GM21526 (cell line): ENCODE measurements at regions not wholly inside any gene's neighbourhood (a gene's known extent, or its start where the extent isn't known, plus 50 kb on each side); places are given as distances from the start of the nearest gene placed in this dataset.

Source experiments
- ATAC-seq: cut with Tn5 transposase; IDR thresholded peaks from one replicate; pipeline ENCODE4 v1.9.1; 2021; ENCODE audit warnings: moderate library complexity; ENCODE audit not compliant: unreplicated experiment, low FRiP score

DNA sequence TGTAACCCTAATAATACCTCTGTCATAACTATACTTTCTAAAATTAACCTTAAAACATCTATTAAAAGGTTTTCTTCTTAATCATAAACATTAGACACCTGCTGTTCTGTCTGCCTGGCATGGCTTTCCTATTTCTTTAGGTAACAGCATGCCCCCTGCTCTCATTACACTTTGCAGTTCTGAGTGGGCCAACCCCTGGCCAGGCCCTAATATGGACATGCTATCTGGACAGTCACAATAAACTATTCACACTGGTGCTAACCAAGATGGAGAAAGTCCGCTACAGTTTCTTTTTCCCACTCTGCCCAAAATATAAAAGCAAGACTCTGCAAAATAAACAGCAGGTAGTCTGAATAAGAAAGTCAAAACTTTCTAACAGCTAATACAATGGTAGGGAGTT lies 84.0 kb downstream of the ELAPOR2 start:
- ATAC-seq, result no peak

DNA sequence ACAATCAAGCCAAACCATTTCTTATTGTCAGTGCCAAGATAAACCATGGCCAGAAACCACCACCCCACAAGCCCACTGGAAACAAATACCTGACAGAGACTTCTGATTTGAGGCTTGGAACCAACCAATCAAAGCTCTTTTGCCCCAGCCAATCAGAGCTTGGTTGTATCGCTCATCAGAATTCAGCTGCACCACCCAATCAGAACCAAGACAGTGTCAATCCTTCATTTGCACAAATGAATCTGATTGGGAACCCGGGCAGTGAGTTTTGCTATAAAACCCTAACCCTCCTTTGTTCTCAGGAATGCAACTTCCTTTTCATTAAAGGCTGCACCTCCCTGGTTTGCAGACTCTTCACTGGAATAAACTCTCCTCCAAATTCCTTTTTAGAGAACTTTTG lies 87.4 kb downstream of the ELAPOR2 start:
- no peak for ATAC-seq

DNA sequence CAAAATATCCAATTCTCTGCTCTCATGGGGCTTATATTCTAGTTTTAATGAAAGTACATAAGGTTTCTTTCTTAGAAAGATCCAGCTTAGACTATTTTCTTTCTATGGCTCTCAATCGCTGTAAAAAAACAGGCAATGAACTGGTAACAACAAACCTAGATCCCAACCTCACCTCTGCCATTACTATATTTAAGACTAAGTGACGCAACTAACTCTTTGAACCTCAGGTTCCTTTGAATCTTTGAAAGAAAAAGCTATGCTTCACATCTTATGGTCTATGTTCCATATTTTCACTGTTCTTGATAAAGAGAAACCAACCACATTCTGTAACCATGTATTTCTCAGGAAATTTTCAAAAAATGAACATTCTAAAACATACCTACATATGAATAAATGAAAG lies 88.5 kb downstream of the ELAPOR2 start:
- ATAC-seq, result no peak

DNA sequence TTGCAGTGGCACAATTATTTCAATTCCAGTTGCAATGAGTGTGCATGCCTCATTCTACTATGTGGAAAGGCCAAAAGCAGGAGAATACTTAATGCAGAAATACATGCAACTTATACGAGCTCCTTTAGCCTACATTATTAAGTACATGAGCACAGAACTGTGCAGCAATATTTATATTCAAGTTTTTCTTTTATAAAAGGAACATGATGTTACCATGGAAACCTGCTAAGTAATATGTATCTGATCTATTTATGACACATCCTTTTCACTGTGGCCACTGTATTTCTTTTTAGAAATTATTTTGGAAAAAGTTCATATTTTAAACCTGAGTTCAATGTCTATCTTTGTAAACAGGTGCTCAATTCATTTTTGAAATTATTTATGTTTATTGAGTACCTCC lies 88.9 kb downstream of the ELAPOR2 start:
- no peak for ATAC-seq

DNA sequence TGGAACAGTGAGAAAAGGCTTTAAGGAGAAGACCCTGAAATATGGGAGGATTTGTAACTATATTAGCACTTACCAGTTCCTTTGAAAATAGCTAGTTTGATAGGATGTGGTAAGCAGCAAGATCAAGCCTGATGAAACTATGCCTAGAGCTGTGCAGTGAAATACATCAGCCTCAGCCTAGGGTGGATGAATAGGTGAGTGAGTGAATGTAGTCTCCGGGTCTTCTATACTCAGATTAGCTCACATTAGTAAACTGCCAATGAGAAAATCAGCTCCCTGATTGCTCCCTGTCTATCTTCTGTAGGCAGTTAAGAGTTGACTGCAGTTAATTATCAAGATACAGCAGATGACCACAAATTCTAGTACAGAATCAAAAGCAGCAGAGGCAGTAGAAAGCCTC lies 89.6 kb downstream of the ELAPOR2 start:
- no peak for ATAC-seq

DNA sequence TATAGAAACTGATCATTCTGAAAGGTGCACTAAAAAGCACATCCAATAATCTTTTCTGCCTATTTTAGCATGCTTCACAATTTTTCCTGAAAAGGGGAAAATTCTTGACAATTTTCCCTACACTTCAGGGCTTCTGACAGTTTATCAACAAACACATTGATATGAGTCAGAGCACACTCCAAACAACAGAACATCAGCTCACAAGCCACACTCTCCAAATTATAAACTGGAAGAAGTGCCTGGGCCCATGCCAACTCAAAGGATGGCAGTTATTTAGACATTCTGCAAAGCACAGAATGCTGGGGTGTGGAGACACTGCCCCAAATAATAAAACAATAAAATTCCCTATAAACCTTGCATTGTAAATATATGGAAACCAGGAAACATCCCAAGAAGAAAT lies 90.8 kb downstream of the ELAPOR2 start:
- ATAC-seq, result no peak

DNA sequence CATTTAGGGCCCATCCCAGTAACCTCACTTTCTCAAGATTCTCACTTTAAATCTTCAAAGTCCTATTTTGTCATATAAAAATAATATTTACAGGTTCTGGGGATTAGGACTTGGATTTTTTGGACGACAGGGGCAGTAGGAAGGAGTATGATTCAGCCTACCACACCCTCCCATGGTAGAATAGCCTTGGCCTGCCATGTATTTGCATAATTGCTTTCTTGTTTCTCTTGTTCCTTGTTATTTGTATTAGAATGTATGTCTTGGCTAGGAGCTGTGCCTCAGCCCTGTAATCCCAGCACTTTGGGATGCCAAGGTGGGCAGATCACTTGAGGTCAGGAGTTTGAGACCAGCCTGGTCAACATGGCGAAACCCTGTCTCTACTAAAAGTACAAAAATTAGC lies 92.5 kb downstream of the ELAPOR2 start:
- ATAC-seq, result no peak

DNA sequence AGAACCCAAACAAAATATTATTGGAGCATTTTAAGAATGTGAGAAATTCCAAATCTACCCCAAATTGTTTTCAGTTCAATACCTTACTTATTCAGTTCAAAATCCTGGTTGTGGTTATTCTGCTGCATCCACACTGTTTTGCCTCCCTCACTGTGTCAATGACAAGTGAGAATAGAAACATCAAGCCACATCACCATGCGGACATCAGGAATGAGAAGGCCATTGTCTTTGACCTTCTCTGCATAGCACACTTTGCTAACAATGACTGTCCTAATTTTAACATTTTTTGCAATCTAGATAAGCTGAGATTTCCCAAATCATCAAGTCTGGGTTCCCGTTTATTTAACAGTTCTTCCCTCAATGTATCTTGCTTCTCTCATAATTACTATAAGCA lies 93.7 kb downstream of the ELAPOR2 start:
- no peak for ATAC-seq

DNA sequence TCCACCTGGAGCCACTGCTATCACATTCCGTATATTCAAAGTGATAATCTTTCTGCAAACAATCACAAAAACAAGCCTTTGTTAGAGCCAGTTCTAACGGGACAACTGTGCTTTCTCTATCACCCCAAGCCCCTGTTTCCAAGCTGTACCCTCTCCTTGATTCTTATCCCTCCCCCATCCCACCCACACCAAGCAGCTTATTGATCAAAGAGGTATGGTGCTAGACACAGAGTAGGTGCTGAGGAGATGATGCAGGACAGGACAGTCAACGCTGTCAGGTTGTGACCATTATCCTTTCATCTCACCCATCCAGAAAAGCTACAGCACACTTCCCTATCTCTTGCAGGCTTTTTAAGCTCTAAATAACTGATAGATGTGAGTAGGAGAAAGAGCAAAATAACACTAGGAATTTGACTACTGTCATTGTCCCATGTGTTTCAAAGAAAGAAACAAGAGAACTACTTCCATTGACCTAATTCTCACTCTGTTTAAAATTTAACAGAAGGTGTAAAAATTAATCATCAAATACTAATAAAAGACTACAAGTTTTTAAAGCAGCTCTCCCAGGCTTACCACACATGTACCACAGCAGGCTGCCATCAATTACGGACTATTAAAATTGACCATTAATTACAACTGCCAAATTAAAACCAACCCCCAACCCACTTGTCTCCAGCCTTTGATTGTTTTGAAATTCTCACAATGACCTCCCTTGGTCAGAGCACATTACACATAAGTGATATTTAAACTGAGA lies 94.3 kb downstream of the ELAPOR2 start:
- no peak for ATAC-seq

DNA sequence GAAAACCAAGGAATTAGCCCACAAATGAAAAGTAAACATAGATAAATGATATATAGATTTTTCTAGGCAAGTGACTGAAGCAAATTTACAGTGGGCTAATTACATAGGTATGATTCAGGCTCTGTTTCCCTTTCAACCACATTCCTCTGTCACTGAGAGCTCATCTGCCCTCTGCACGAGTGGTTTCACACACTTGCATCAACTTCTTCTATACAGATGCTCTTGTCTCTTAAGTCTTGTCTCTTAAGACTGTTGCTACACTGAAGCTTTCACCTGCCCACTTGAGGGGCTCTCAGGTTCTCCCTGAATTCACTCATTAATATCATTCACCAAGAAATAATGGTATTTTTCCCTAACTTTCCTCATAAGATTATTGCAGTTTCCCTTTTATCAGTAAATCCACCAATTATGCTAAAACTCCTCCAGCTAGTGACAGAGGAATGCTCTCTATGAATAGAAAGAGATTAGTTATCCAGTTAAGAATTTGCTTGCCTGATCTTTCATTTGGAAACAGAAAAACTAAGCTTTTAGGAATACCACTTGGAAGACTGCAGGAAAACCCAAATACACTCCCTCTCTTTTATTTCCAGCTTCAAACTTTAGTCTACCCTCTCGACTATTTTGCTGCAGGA lies 95.7 kb downstream of the ELAPOR2 start:
- ATAC-seq, result peak; percentile 96

DNA sequence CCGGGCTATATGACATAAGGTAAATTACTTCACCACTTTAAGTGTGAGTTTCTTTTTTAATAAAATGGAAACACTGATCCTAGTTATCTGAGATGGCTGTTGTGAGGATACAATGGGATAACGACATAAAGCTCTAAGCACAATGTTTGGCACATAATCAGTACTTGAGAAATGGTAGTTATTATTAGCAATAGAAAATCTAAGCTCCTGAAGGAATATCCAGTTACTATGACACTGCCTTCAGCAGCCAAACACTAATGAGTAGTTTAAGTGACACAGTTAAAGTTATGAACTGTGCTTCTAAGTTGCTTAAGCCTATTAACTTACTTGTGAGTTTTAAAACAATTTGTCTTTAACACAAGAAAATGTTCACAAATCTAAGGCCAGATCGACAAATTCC lies 96.8 kb downstream of the ELAPOR2 start:
- no peak for ATAC-seq

DNA sequence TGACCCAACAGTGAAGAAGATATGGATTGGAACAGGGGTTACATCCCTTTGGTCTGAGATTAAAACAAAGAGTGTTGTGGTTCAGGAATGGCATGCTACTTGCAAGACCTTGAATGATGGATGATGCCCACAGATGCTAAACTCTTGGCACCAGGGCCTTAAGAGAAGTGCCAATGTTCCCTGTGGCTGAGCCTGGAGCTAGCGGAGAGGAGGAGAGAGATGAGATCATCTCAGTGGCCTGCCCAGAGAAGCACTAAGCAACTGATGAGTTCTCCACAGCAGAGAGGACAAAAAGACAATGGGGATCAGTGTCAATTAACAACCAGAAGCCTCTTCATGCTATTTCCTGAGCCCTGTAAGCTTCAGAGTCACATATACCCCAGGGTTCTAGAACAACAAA lies 97.8 kb downstream of the ELAPOR2 start:
- no peak for ATAC-seq

DNA sequence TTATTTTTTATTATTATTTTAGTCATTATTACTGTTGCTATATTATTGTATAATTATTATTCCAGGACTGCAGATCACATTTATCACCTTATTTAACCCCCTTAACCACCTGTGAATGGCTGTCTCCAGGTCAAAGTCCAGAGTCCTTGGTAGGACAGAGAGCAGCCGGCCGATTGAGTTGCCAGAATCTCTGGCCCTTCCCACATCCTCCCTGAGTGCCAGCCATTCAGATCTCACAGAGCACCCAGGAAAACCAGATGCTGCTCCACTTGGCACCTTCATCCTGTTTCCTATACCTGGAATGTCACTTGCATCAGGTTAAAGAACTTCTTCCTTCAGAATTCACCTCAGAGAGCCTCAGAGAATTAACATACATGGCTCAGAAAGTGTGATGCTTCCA lies 101.1 kb downstream of the ELAPOR2 start:
- no peak for ATAC-seq

DNA sequence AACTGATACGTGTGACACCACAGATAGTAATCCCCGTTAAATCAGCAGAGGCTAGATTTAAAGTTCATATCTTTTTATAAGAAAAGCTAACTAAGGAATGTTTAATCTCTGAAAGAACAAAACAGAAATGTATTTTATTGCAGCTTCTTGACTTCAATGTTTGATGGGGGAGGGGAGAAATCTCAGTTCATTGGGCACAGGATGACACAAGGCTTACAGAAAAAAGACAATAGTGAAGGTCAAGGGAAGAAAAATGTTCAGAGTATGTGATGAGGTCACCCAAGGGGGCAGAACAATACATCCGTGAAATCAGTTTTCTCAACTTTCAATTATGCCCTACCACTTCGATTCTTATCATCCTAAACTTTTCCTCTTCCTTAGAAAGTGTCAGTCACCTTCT lies 102.9 kb downstream of the ELAPOR2 start:
- ATAC-seq, result no peak

DNA sequence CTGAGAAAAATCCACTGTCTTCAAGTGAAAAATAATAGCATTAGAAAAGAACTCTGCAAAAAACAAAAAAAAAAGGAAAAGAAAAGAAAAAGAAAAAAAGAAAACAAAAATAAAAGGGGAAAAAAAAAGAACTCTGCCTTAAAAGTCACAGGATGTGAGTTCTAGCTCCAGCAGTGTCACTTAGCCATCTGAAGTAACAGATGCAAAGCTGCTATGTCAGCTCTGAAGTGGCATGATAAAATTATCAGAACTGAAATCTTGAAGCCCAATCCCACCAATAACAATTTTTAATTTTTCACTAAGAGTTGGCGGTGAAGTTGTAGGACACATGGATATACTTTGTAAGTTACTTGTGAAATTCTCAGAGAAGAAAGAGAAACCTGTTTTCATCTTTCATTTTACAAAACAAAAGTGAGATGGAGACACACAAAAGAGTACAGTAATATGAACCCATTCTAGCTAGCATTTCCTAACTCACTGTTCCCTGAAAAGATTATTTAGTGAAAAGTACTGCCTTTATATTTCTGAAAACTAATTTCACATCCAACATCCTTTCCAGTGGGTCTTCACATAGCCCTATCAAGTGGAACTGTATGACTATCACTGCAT lies 103.5 kb downstream of the ELAPOR2 start:
- ATAC-seq, result peak; percentile 48

DNA sequence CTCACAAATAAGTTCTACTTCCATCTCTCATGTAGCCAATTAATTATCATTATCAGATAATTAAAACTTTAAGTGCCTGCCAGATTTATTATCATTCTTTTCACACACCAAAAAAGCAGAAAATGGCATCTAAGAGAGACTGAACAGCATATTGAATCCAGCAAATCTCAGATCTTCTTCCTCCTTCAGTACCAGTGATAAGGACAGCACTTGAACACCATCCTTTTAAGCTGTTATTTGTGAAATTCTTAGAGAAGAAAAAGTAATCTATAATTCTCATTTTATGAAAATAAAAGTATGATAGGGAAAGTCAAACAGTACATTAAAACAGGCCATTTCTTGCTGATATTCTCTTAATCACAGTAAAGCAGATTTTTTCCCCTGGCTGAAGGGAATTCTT lies 104.5 kb downstream of the ELAPOR2 start:
- no peak for ATAC-seq

DNA sequence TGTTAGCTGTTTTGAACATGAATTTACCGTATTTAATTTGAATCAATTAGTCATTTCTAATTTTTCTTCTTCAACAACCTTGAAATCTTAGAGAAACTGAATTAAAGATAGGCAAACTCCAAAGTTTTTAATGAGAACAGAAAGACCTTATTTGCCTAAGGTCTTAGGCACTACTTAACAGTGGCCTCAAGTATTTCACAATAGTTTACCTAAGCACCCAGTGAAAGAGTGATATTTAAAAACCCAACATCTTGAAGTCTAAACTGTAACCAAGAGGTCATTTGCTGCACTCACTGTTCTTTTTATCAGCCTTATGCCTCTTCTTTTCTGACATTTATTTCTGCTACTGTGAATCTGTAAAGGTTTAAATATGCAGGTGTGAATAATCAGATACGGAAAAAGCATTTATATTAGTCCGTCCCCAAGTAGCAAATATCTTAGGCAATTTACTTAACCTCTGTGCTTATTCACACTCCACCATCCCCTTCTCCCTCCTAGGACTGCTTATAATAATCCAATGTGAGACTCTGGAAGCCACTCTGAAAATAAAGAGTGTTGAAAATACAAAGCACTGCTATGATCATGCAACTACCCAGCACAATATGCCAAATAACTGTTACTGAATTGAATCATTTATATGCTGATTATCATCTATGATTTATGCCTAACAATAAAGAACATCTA lies 105.7 kb downstream of the ELAPOR2 start:
- ATAC-seq, result no peak

DNA sequence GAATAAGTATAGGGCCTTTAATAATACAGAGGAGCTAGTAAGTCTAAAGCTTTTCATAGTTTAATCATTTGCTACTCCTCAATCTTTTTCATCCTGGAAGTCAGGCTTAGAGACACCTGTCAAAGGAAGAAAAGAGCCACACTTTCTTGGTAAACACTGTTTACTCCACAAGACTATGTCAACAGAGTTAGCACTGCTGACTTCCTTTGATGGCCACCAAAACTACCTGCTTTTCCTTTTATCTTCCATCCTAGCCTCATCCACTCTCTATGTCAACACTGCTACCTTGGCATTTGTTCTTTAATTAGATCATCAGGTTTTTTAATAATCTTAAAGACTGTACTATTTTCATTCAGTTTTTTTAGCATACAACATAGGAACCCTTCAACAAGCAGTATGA lies 106.2 kb downstream of the ELAPOR2 start:
- no peak for ATAC-seq

DNA sequence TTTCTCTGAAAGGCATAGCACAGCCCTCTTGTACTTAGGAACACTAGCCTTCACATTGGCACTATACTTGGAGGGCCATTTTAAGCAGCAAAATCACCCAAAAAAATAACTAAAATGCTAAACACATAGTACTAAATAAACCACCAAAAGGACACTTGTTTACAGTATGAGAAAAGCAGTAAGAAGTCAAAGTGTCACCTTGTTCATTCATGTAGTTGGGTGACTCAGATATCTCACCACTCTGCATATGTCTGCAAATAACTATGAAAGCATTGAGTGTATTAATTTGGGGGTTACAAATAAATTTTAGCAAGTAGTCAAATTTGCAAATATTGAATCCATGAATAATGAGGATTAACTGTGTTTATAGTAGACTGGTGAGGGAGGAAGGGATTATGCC lies 107.6 kb downstream of the ELAPOR2 start:
- no peak for ATAC-seq

DNA sequence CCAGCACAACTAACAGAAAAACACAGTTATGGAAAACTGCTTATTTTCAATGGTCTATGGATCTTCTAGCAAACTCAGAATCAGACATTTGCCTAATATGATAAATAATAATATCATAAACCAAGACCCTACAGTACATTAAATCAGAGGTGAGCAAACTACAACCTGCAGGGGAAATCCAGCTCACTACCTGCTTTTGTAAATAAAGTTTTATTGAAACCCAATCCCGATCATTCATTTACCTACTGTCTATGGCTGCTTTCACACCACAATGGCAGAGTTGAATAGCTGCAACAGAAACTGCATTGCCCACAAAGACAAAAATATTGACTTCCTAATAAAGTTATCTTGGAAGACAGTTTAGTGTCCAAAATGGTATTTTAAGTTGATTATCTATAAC lies 108.5 kb downstream of the ELAPOR2 start:
- no peak for ATAC-seq

DNA sequence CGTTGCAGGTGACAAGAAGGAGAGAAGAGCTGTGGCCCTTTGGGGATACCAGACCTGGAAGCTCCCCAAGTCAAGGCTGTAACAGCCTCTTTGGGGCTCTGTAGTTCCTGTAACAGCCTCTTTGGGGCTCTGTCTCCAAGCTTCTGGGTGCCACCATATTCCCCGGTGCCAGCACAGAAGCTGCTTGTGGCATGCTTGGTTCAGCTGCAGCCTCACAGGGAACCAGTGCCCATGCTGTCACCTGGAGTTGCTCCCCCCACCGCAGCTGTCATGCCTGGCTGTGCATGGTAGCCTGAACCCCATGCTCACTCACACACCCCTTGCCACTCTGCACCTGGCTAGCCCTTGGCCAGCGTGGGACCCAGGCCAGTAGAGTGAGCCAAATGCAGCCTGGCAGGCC lies 109.1 kb downstream of the ELAPOR2 start:
- ATAC-seq, result no peak
